NCI-H446 treated with DMSO at 0.1 percent for 48 hours (cell line): ENCODE measurements at regions not wholly inside any gene's neighbourhood (a gene's known extent, or its start where the extent isn't known, plus 50 kb on each side); places are given as distances from the start of the nearest gene placed in this dataset.

ENCODE experiments used
- DNase-seq: peaks from one replicate; lab custom pipeline; 2025; lab: John Stamatoyannopoulos, UW

- DNase-seq = no peak
Observed at GRCh38 chr9:82495884-82496777, 507.6 kb downstream of the SPATA31D1 start.

GRCh38 chr9:82498541-82499317 lies 510.2 kb downstream of the SPATA31D1 start:
- DNase-seq = no peak

- DNase-seq = no peak
Observed at GRCh38 chr9:82499337-82499736, 510.8 kb downstream of the SPATA31D1 start.

GRCh38 chr9:82504620-82505019 lies 516.0 kb downstream of the SPATA31D1 start:
- no peak for DNase-seq

GRCh38 chr9:82511626-82512025 lies 523.1 kb downstream of the SPATA31D1 start:
- DNase-seq = no peak

- DNase-seq = no peak
Observed at GRCh38 chr9:82512728-82513127, 524.2 kb downstream of the SPATA31D1 start.

- DNase-seq = peak; percentile 61
Observed at GRCh38 chr9:82513242-82513751, 524.7 kb downstream of the SPATA31D1 start.

- no peak for DNase-seq
Observed at GRCh38 chr9:82513976-82514735, 525.6 kb downstream of the SPATA31D1 start.

GRCh38 chr9:82518868-82519267 lies 530.3 kb downstream of the SPATA31D1 start:
- DNase-seq = no peak

GRCh38 chr9:82519332-82519731 lies 530.8 kb downstream of the SPATA31D1 start:
- DNase-seq = no peak

GRCh38 chr9:82524407-82524806 lies 535.8 kb downstream of the SPATA31D1 start:
- no peak for DNase-seq

- peak; percentile 32 for DNase-seq
Observed at GRCh38 chr9:82526577-82526976, 536.4 kb downstream of the RASEF start.

GRCh38 chr9:82531795-82532194 lies 531.1 kb downstream of the RASEF start:
- no peak for DNase-seq

- no peak for DNase-seq
Observed at GRCh38 chr9:82532504-82533180, 530.3 kb downstream of the RASEF start.

GRCh38 chr9:82535432-82535998 lies 527.4 kb downstream of the RASEF start:
- DNase-seq = no peak

- no peak for DNase-seq
Observed at GRCh38 chr9:82538634-82539033, 524.3 kb downstream of the RASEF start.

GRCh38 chr9:82539146-82539545 lies 523.8 kb downstream of the RASEF start:
- DNase-seq = no peak

GRCh38 chr9:82539856-82540579 lies 522.9 kb downstream of the RASEF start:
- no peak for DNase-seq

GRCh38 chr9:82543726-82544125 lies 519.2 kb downstream of the RASEF start:
- DNase-seq = no peak

- no peak for DNase-seq
Observed at GRCh38 chr9:82546136-82546535, 516.8 kb downstream of the RASEF start.

- no peak for DNase-seq
Observed at GRCh38 chr9:82547995-82548394, 514.9 kb downstream of the RASEF start.
